IgD-negative memory B cell (primary cell): ENCODE measurements at regions not wholly inside any gene's neighbourhood (a gene's known extent, or its start where the extent isn't known, plus 50 kb on each side); places are given as distances from the start of the nearest gene placed in this dataset.

Experiments used
- H3K27ac Mint-ChIP-seq, 3 donors: one replicate each; pipeline ENCODE4 v1.8.0; 2020 to 2022; ENCODE audit warnings: mild to moderate bottlenecking in 3 of 3, mixed read lengths in 3 of 3, moderate library complexity in 1 of 3
- H3K27me3 Mint-ChIP-seq: one replicate; pipeline ENCODE4 v1.8.0; 2021; ENCODE audit warnings: mixed read lengths
- H3K36me3 Mint-ChIP-seq: one replicate; pipeline ENCODE4 v1.8.0; 2020; ENCODE audit warnings: mild to moderate bottlenecking, mixed read lengths
- H3K4me1 Mint-ChIP-seq, 3 donors: one replicate each; pipeline ENCODE4 v1.8.0; 2020 to 2022; ENCODE audit warnings: mixed read lengths in 3 of 3, mild to moderate bottlenecking in 1 of 3
- H3K4me3 Mint-ChIP-seq, 4 donors: one replicate each; pipeline ENCODE4 v1.8.0; 2020 to 2022; ENCODE audit warnings: mild to moderate bottlenecking in 4 of 4, mixed read lengths in 4 of 4, moderate library complexity in 3 of 4
- H3K9me3 Mint-ChIP-seq, 3 donors: one replicate each; pipeline ENCODE4 v1.8.0; 2020 to 2021; ENCODE audit warnings: mixed read lengths in 3 of 3, mild to moderate bottlenecking in 1 of 3

- Mint-ChIP-seq H3K27me3 (peaks cover 14% of the 10 kb centered on the region), H3K4me3 (no peak overlapping the region), H3K4me1 (no peaks in the 10 kb centered on the region)
These were observed 56.8 kb upstream of the CSF3R start for GRCh38 chr1:36539526-36539925.

GRCh38 chr1:36537991-36538390, 55.3 kb upstream of the CSF3R start:
- H3K36me3 Mint-ChIP-seq, result no peaks in the 10 kb centered on the region
- H3K27ac Mint-ChIP-seq, result no peak overlapping the region
- no peaks in the 10 kb centered on the region for H3K4me1 Mint-ChIP-seq
- peaks cover 24% of the 10 kb centered on the region for H3K27me3 Mint-ChIP-seq
- H3K9me3 Mint-ChIP-seq, result peaks cover 0 to 7% (median 2%) of the 10 kb centered on the region in 3 donors
- H3K4me3 Mint-ChIP-seq, result no peak overlapping the region

More at GRCh38 chr1:36539526-36539925, 56.8 kb upstream of the CSF3R start:
- H3K36me3 Mint-ChIP-seq, result no peaks in the 10 kb centered on the region
- peaks cover 0 to 5% (median 0%) of the 10 kb centered on the region in 3 donors for H3K9me3 Mint-ChIP-seq
- H3K27ac Mint-ChIP-seq, result no peak overlapping the region

- Mint-ChIP-seq H3K9me3 (peaks cover 0 to 8% (median 7%) of the 10 kb centered on the region in 3 donors), H3K36me3 (no peaks in the 10 kb centered on the region), H3K27ac (no peak overlapping the region), H3K27me3 (peaks cover 24% of the 10 kb centered on the region), H3K4me3 (no peak overlapping the region), H3K4me1 (no peaks in the 10 kb centered on the region)
These were observed 54.6 kb upstream of the CSF3R start for GRCh38 chr1:36537190-36537768.

- no peaks in the 10 kb centered on the region for H3K4me1 Mint-ChIP-seq
- peaks cover 26% of the 10 kb centered on the region for H3K27me3 Mint-ChIP-seq
- no peak overlapping the region for H3K27ac Mint-ChIP-seq
- H3K4me3 Mint-ChIP-seq, result no peak overlapping the region
- peaks cover 0 to 8% (median 7%) of the 10 kb centered on the region in 3 donors for H3K9me3 Mint-ChIP-seq
- H3K36me3 Mint-ChIP-seq, result no peaks in the 10 kb centered on the region
These were observed 54.0 kb upstream of the CSF3R start for GRCh38 chr1:36536727-36537126.

GRCh38 chr1:36534711-36535412, 52.1 kb upstream of the CSF3R start:
- H3K9me3 Mint-ChIP-seq, result peaks cover 0 to 8% (median 7%) of the 10 kb centered on the region in 3 donors
- no peak overlapping the region for H3K27ac Mint-ChIP-seq
- H3K36me3 Mint-ChIP-seq, result no peaks in the 10 kb centered on the region
- H3K4me3 Mint-ChIP-seq, result no peak overlapping the region
- H3K4me1 Mint-ChIP-seq, result peaks cover 0 to under 1% (median 0%) of the 10 kb centered on the region in 3 donors
- peaks cover 19% of the 10 kb centered on the region for H3K27me3 Mint-ChIP-seq

- peak overlapping the region in 1 of 3 donors; percentile 37 for H3K27ac Mint-ChIP-seq
- peaks cover 0 to 4% (median 0%) of the 10 kb centered on the region in 3 donors for H3K4me1 Mint-ChIP-seq
- peaks cover 18% of the 10 kb centered on the region for H3K27me3 Mint-ChIP-seq
- no peaks in the 10 kb centered on the region for H3K36me3 Mint-ChIP-seq
- H3K4me3 Mint-ChIP-seq, result no peak overlapping the region
- H3K9me3 Mint-ChIP-seq, result peaks cover 0 to 8% (median 4%) of the 10 kb centered on the region in 3 donors
These were observed 51.2 kb upstream of the CSF3R start for GRCh38 chr1:36533897-36534296.

GRCh38 chr1:36532810-36533401, 50.2 kb upstream of the CSF3R start:
- H3K36me3 Mint-ChIP-seq, result no peaks in the 10 kb centered on the region
- no peak overlapping the region for H3K4me3 Mint-ChIP-seq
- peaks cover 0 to 4% (median 0%) of the 10 kb centered on the region in 3 donors for H3K4me1 Mint-ChIP-seq
- peaks cover 17% of the 10 kb centered on the region for H3K27me3 Mint-ChIP-seq
- peaks cover 0 to 8% (median 3%) of the 10 kb centered on the region in 3 donors for H3K9me3 Mint-ChIP-seq
- no peak overlapping the region for H3K27ac Mint-ChIP-seq
